Activated B cell treated with CpG ODN at 0.5 μM for 24 hours (primary cell): ENCODE measurements at regions not wholly inside any gene's neighbourhood (a gene's known extent, or its start where the extent isn't known, plus 50 kb on each side); places are given as distances from the start of the nearest gene placed in this dataset.

Experiments
- ATAC-seq: fragments of 200-7000 bp; cut with Tn5 transposase; one replicate; pipeline ENCODE4 v1.10.0; 2021; ENCODE audit warnings: low read depth, mild to moderate bottlenecking, moderate library complexity
- CTCF ChIA-PET: fragments of 350-600 bp; sonication (Branson Sonifier 250); formaldehyde crosslinking; loops from one replicate; lab custom pipeline; 2021; ENCODE audit warnings: antibody characterized with exemption; lab: Charles Lee
- POLR2A ChIA-PET: fragments of 350-600 bp; sonication (Branson Sonifier 250); formaldehyde crosslinking; loops from one replicate; lab custom pipeline; 2021; ENCODE audit warnings: antibody characterized with exemption; lab: Charles Lee
- DNase-seq: peaks from one replicate; pipeline ENCODE4 v3.0.0; 2022
- H3K27ac Mint-ChIP-seq: one replicate; pipeline ENCODE4 v1.8.0; 2020; ENCODE audit warnings: mixed read lengths
- H3K27me3 Mint-ChIP-seq: one replicate; pipeline ENCODE4 v1.8.0; 2021; ENCODE audit warnings: mixed read lengths
- H3K36me3 Mint-ChIP-seq: one replicate; pipeline ENCODE4 v1.8.0; 2021; ENCODE audit warnings: low read depth, mixed read lengths
- H3K4me1 Mint-ChIP-seq: one replicate; pipeline ENCODE4 v1.8.0; 2021; ENCODE audit warnings: mixed read lengths
- H3K4me3 Mint-ChIP-seq: one replicate; pipeline ENCODE4 v1.8.0; 2020; ENCODE audit warnings: mild to moderate bottlenecking, mixed read lengths
- H3K9me3 Mint-ChIP-seq: one replicate; pipeline ENCODE4 v1.8.0; 2020; ENCODE audit warnings: mixed read lengths
- CTCF ChIP-seq: fragments of 200-600 bp; IDR thresholded peaks from one replicate; pipeline ENCODE4 v1.8.0; 2022; ENCODE audit warnings: antibody characterized with exemption, mild to moderate bottlenecking
- intact Hi-C: fragments of 100-400 bp; cut with micrococcal nuclease; formaldehyde crosslinking; loops from one replicate; pipeline ENCODE4 v1.15.1; 2024

- Mint-ChIP-seq H3K9me3 (peaks cover 2% of the 10 kb centered on the region), H3K4me1 (no peaks in the 10 kb centered on the region), H3K27me3 (no peaks in the 10 kb centered on the region), H3K36me3 (no peaks in the 10 kb centered on the region), H3K27ac (no peak overlapping the region), H3K4me3 (no peak overlapping the region)
- ChIA-PET CTCF (no interaction called here), POLR2A (no interaction called here)
- DNase-seq: no peak
- no peak for TF ChIP-seq CTCF
- intact Hi-C loops: no loop called here
- ATAC-seq: no peak
Observed at GRCh38 chr11:81987829-81988472, 745.7 kb downstream of the FAM181B start.

GRCh38 chr11:81986556-81987161 is 747.0 kb downstream of the FAM181B start:
- peaks cover 2% of the 10 kb centered on the region for H3K9me3 Mint-ChIP-seq
- H3K36me3 Mint-ChIP-seq: no peaks in the 10 kb centered on the region
- intact Hi-C loops: no loop called here
- no peaks in the 10 kb centered on the region for H3K4me1 Mint-ChIP-seq
- POLR2A ChIA-PET: no interaction called here
- CTCF ChIA-PET: no interaction called here
- no peak overlapping the region for H3K27ac Mint-ChIP-seq
- H3K4me3 Mint-ChIP-seq: no peak overlapping the region
- DNase-seq (no peak), ATAC-seq (no peak)
- TF ChIP-seq CTCF: no peak
- no peaks in the 10 kb centered on the region for H3K27me3 Mint-ChIP-seq

- ATAC-seq (no peak), DNase-seq (no peak)
- no peak for TF ChIP-seq CTCF
- Mint-ChIP-seq H3K27me3 (no peaks in the 10 kb centered on the region), H3K9me3 (peaks cover 5% of the 10 kb centered on the region), H3K36me3 (no peaks in the 10 kb centered on the region), H3K4me1 (peaks cover 4% of the 10 kb centered on the region), H3K4me3 (no peak overlapping the region), H3K27ac (no peak overlapping the region)
- ChIA-PET POLR2A (no interaction called here), CTCF (no interaction called here)
- intact Hi-C loops: no loop called here
Observed at GRCh38 chr11:81979448-81979847, 754.2 kb downstream of the FAM181B start.

- TF ChIP-seq CTCF: no peak
- H3K27ac Mint-ChIP-seq: no peak overlapping the region
- ATAC-seq (no peak), DNase-seq (no peak)
- peaks cover 2% of the 10 kb centered on the region for H3K27me3 Mint-ChIP-seq
- H3K4me3 Mint-ChIP-seq: no peak overlapping the region
- H3K4me1 Mint-ChIP-seq: peaks cover 4% of the 10 kb centered on the region
- H3K36me3 Mint-ChIP-seq: no peaks in the 10 kb centered on the region
- H3K9me3 Mint-ChIP-seq: peaks cover 3% of the 10 kb centered on the region
- POLR2A ChIA-PET: no interaction called here
- intact Hi-C loops: no loop called here
- CTCF ChIA-PET: no interaction called here
Observed at GRCh38 chr11:81975261-81975900, 758.3 kb downstream of the FAM181B start.

- DNase-seq (no peak), ATAC-seq (no peak)
- no peak overlapping the region for H3K27ac Mint-ChIP-seq
- ChIA-PET CTCF (no interaction called here), POLR2A (no interaction called here)
- no peaks in the 10 kb centered on the region for H3K9me3 Mint-ChIP-seq
- no peaks in the 10 kb centered on the region for H3K36me3 Mint-ChIP-seq
- H3K27me3 Mint-ChIP-seq: peaks cover 2% of the 10 kb centered on the region
- H3K4me1 Mint-ChIP-seq: peaks cover 2% of the 10 kb centered on the region
- intact Hi-C loops: no loop called here
- no peak overlapping the region for H3K4me3 Mint-ChIP-seq
- no peak for TF ChIP-seq CTCF
Observed at GRCh38 chr11:81970886-81971285, 762.8 kb downstream of the FAM181B start.
